ENCODE measurements at regions not wholly inside any gene's neighbourhood (a gene's known extent, or its start where the extent isn't known, plus 50 kb on each side); places are given as distances from the start of the nearest gene placed in this dataset.

DNA sequence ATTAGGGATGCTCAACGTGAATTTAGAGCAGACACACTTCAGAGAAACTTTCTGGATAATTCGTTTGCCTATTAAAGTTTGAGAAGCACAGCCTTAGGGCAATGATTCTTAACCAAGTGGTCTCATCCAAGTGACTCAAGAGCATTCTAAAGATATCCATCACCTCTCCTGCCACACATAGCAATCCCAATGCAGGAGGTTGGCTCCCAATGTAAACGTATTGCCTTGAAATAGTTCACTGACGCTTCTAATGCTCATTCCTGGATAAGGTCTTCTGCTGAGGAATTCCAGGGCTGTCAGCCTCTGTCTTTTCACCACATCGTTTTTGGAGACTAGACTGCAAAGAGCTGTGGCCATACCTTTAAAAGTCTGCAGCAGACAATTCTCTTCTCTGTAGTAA, 279.8 kb upstream of the DACH1 start:
- Histone ChIP-seq H3K27me3 (no peaks in the 10 kb centered on the region), H3K9me3 (no peaks in the 10 kb centered on the region), H3K4me1 (no peaks in the 10 kb centered on the region), H3K27ac (no peak overlapping the region), H3K36me3 (no peaks in the 10 kb centered on the region), H3K4me3 (no peak overlapping the region)
- DNase-seq, result no peak
- TF ChIP-seq POLR2A (IDR thresholded peaks at IDR 0.05), result no peak
- TF ChIP-seq, protein P1, sequence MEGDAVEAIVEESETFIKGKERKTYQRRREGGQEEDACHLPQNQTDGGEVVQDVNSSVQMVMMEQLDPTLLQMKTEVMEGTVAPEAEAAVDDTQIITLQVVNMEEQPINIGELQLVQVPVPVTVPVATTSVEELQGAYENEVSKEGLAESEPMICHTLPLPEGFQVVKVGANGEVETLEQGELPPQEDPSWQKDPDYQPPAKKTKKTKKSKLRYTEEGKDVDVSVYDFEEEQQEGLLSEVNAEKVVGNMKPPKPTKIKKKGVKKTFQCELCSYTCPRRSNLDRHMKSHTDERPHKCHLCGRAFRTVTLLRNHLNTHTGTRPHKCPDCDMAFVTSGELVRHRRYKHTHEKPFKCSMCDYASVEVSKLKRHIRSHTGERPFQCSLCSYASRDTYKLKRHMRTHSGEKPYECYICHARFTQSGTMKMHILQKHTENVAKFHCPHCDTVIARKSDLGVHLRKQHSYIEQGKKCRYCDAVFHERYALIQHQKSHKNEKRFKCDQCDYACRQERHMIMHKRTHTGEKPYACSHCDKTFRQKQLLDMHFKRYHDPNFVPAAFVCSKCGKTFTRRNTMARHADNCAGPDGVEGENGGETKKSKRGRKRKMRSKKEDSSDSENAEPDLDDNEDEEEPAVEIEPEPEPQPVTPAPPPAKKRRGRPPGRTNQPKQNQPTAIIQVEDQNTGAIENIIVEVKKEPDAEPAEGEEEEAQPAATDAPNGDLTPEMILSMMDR (IDR thresholded peaks at IDR 0.05), result no peak

DNA sequence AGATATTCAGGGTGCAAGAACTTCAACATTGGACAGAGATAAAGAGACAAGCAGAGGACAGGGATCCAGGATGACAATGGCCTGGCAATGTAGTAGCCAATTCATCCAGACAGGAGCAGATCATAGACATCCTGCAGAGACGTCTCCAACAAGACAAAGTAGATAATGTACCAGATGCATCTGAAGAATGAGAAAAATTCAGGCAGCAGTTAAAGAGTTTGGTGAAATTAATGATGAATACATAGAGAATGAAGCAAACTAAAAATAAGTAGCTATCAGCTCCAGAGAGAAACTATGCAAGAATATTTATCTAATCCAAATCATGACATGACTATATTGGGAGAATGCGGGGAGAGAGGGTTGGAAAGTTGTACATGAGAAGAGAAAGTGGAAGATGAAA, 278.4 kb upstream of the DACH1 start:
- H3K27me3 ChIP-seq, result no peaks in the 10 kb centered on the region
- H3K9me3 ChIP-seq, result no peaks in the 10 kb centered on the region
- H3K27ac ChIP-seq, result no peak overlapping the region
- TF ChIP-seq, protein P1 (IDR thresholded peaks at IDR 0.05), result no peak
- no peak for TF ChIP-seq POLR2A (IDR thresholded peaks at IDR 0.05)
- no peaks in the 10 kb centered on the region for H3K36me3 ChIP-seq
- DNase-seq, result no peak
- H3K4me1 ChIP-seq, result no peaks in the 10 kb centered on the region
- no peak overlapping the region for H3K4me3 ChIP-seq

DNA sequence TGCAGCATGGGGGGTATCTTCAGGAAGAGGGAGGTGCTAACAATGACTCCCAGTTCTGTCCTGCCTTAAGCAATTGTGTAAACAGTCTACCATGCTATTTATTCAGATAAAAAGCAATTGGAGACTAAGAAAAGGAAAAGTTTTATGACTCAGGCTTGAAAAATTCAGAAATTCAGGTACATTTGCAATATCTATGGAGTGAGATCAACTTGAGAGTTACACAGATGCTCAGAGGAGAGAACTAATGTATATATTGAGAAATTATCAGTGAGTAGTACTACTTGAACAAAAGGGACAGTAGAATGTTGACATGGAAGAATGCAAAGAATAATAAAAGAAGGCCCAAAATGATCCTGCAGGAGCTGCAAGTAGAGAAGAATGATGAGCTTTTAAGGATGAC, 277.6 kb upstream of the DACH1 start:
- no peaks in the 10 kb centered on the region for H3K27me3 ChIP-seq
- H3K4me3 ChIP-seq, result no peak overlapping the region
- H3K9me3 ChIP-seq, result no peaks in the 10 kb centered on the region
- DNase-seq, result no peak
- TF ChIP-seq POLR2A (IDR thresholded peaks at IDR 0.05), result no peak
- H3K36me3 ChIP-seq, result no peaks in the 10 kb centered on the region
- no peaks in the 10 kb centered on the region for H3K4me1 ChIP-seq
- H3K27ac ChIP-seq, result no peak overlapping the region

DNA sequence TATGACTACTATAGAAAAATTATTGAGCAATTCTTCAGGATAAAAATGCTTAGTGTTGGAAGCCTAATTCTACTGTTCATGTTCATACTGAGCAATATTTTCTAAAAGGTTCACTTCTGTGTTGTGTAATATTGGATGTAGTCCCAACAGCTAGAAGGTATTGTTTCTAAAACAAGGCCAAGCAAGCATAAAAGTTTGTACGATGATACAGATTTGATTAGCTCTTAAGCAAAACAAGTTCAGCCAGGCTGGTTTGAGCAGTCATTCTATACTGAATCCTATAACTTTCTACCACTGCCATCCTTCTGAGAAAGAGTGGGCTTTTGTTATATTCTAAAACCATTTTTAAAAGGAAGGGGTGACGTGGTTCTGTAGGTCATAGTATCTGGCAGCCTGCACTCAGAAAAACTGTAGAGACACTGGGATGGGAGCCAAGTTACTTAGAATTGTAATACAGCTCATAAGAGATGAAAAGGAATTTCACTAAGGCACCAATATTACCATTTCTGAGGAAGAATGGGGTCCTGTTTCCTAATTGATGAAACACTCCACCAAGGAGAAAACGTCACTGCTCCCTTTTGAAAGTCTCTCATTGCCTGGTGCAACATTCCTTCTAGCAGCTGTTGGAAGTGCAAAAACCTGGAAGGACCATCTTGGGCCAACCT, 275.0 kb upstream of the DACH1 start:
- no peak for TF ChIP-seq POLR2A (IDR thresholded peaks at IDR 0.05)
- TF ChIP-seq, protein P1 (IDR thresholded peaks at IDR 0.05), result no peak
- no peaks in the 10 kb centered on the region for H3K36me3 ChIP-seq
- no peaks in the 10 kb centered on the region for H3K4me1 ChIP-seq
- no peak overlapping the region for H3K27ac ChIP-seq
- no peaks in the 10 kb centered on the region for H3K9me3 ChIP-seq
- no peak for DNase-seq
- no peak overlapping the region for H3K4me3 ChIP-seq
- H3K27me3 ChIP-seq, result no peaks in the 10 kb centered on the region

DNA sequence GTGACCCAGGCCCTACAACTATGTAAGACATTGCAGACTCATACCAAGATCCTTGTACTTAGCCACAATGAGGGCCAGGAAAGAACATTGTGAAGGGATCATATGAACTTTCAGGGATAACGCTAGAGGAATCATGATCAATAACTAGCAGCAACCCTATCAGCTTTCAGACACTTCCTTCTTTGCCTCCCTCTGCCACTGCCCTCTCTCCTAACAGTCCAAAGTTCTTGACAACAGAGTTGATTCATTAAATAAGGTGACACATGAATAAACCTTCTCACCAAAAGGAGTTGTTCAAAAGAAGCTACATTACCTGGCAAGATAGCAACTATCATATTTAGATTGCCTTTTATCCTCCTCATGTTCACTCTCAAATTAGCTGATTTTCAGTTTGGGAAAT, 272.2 kb upstream of the DACH1 start:
- no peak overlapping the region for H3K27ac ChIP-seq
- no peaks in the 10 kb centered on the region for H3K9me3 ChIP-seq
- H3K4me3 ChIP-seq, result no peak overlapping the region
- no peaks in the 10 kb centered on the region for H3K27me3 ChIP-seq
- TF ChIP-seq, protein P1 (IDR thresholded peaks at IDR 0.05), result no peak
- no peak for TF ChIP-seq POLR2A (IDR thresholded peaks at IDR 0.05)
- no peaks in the 10 kb centered on the region for H3K4me1 ChIP-seq
- no peaks in the 10 kb centered on the region for H3K36me3 ChIP-seq
- DNase-seq, result no peak

DNA sequence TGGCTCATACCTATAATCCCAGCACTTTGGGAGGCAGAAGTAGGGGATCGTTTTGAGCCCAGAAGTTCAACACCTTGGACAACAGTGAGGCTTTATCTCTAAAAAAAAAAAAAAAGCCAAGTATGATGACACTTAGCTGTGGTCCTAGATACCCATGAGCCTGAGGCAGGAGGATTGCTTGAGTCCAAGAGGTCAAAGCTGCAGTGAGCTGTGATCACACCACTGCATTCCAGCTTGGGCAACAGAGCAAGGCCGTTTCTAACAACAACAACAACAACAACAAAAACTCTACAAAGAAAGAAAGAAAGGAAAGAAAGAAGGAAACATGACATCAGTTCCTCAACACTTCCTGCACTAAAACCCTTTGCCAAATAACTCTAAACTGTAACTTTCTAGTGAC, 265.1 kb upstream of the DACH1 start:
- H3K4me1 ChIP-seq, result no peaks in the 10 kb centered on the region
- no peak overlapping the region for H3K4me3 ChIP-seq
- no peaks in the 10 kb centered on the region for H3K27me3 ChIP-seq
- no peak for DNase-seq
- no peaks in the 10 kb centered on the region for H3K36me3 ChIP-seq
- TF ChIP-seq POLR2A (IDR thresholded peaks at IDR 0.05), result no peak
- TF ChIP-seq, protein P1 (IDR thresholded peaks at IDR 0.05), result no peak
- H3K27ac ChIP-seq, result no peak overlapping the region
- H3K9me3 ChIP-seq, result no peaks in the 10 kb centered on the region

Measured in Peyer's patch (tissue), 4 donors.